B cell (primary cell): ENCODE measurements at regions not wholly inside any gene's neighbourhood (a gene's known extent, or its start where the extent isn't known, plus 50 kb on each side); places are given as distances from the start of the nearest gene placed in this dataset.
"Not testable (repeated sequence)": the region's sequence is repeated elsewhere in the genome, so short reads cannot be mapped to it uniquely, and the experiment has no call there.

Experiments
- ATAC-seq: fragments of 200-7000 bp; cut with Tn5 transposase; one replicate; pipeline ENCODE4 v1.10.0; 2021; ENCODE audit warnings: low read depth, mild to moderate bottlenecking, moderate number of reproducible peaks, moderate library complexity
- CTCF ChIA-PET: fragments of 350-600 bp; sonication (Branson Sonifier 250); formaldehyde crosslinking; loops from one replicate; lab custom pipeline; 2021; ENCODE audit warnings: antibody characterized with exemption, inconsistent platforms; lab: Charles Lee
- POLR2A ChIA-PET: fragments of 350-600 bp; sonication (Branson Sonifier 250); formaldehyde crosslinking; loops from one replicate; lab custom pipeline; 2021; ENCODE audit warnings: antibody characterized with exemption; lab: Charles Lee
- DNase-seq: peaks from one replicate; pipeline ENCODE4 v3.0.0; 2013
- H2AFZ ChIP-seq: 2 replicates; pipeline ENCODE4 v1.6.1; 2012; ENCODE audit warnings: mild to moderate bottlenecking, low read depth, low read length; ENCODE audit not compliant: insufficient read depth, poor library complexity, severe bottlenecking
- H3K27ac ChIP-seq, 2 donors: 1 replicate in 1 of 2; 2 replicates in 1 of 2; pipeline ENCODE4 v1.5.1; 2012 to 2013; ENCODE audit warnings: low read length in 2 of 2, mild to moderate bottlenecking in 2 of 2, moderate library complexity in 1 of 2
- H3K27me3 ChIP-seq, 4 experiments: fragments of 200-600 bp in 1 of 4; sonication (generic) in 1 of 4; replicated peaks in 1 of 4; 1 replicate in 2 of 4; 2 replicates in 2 of 4; pipeline versions ENCODE4 v1.6.1 to v1.7.0; 2013 to 2016; ENCODE audit warnings: low read length in 3 of 4, mild to moderate bottlenecking in 2 of 4, mixed read lengths in 1 of 4, moderate library complexity in 1 of 4; ENCODE audit not compliant: insufficient read depth in 4 of 4, control insufficient read depth in 3 of 4; ENCODE audit errors: control extremely low read depth in 1 of 4
- H3K36me3 ChIP-seq, 2 experiments: replicated peaks in 1 of 2; 1 replicate in 1 of 2; 2 replicates in 1 of 2; pipeline versions ENCODE4 v1.6.1 to v1.7.1; 2013; ENCODE audit warnings: low read length in 1 of 2; ENCODE audit not compliant: insufficient read depth in 2 of 2, control insufficient read depth in 1 of 2; ENCODE audit errors: control extremely low read depth in 1 of 2, extremely low read depth in 1 of 2
- H3K4me1 ChIP-seq, 2 donors: fragments of 200-600 bp in 1 of 2; sonication (generic) in 1 of 2; 1 replicate in 1 of 2; 2 replicates in 1 of 2; pipeline versions ENCODE4 v1.5.1 to v1.6.1; 2013 to 2017; ENCODE audit warnings: low read length in 2 of 2; ENCODE audit not compliant: control insufficient read depth in 2 of 2, insufficient read depth in 2 of 2
- H3K4me2 ChIP-seq: replicated peaks from 2 replicates; pipeline ENCODE3; 2012; ENCODE audit warnings: mild to moderate bottlenecking, low read depth, low read length; ENCODE audit not compliant: poor library complexity, severe bottlenecking
- H3K4me3 ChIP-seq, 5 experiments: fragments of 200-600 bp in 1 of 5; sonication (generic) in 1 of 5; 1 replicate in 3 of 5; 2 replicates in 2 of 5; pipeline versions ENCODE4 v1.5.1 to v1.7.0; 2011 to 2016; ENCODE audit warnings: low read length in 4 of 5, mild to moderate bottlenecking in 4 of 5, low read depth in 2 of 5, control low read depth in 1 of 5, moderate library complexity in 1 of 5; ENCODE audit not compliant: insufficient read depth in 1 of 5; ENCODE audit errors: control extremely low read depth in 1 of 5, extremely low read depth in 1 of 5
- H3K79me2 ChIP-seq: fragments of 200-600 bp; sonication (generic); one replicate; pipeline ENCODE4 v1.6.0; 2016; ENCODE audit warnings: low read length; ENCODE audit not compliant: control insufficient read depth, insufficient read depth
- H3K9ac ChIP-seq: fragments of 200-600 bp; sonication (generic); 2 replicates; pipeline ENCODE4 v1.6.1; 2017; ENCODE audit warnings: mild to moderate bottlenecking, low read length, moderate library complexity
- H3K9me3 ChIP-seq, 3 donors: one replicate each; pipeline versions ENCODE4 v1.6.1 to v1.7.1; 2013; ENCODE audit warnings: low read length in 2 of 3; ENCODE audit not compliant: control insufficient read depth in 2 of 3, insufficient read depth in 1 of 3; ENCODE audit errors: control extremely low read depth in 1 of 3
- H4K20me1 ChIP-seq: 2 replicates; pipeline ENCODE4 v1.6.0; 2012; ENCODE audit warnings: mild to moderate bottlenecking, low read length; ENCODE audit not compliant: insufficient read depth, control insufficient read depth, poor library complexity, severe bottlenecking
- H3K27ac Mint-ChIP-seq: one replicate; pipeline ENCODE4 v1.8.0; 2021; ENCODE audit warnings: mixed read lengths
- H3K27me3 Mint-ChIP-seq: one replicate; pipeline ENCODE4 v1.8.0; 2021; ENCODE audit warnings: mixed read lengths
- H3K4me1 Mint-ChIP-seq: one replicate; pipeline ENCODE4 v1.8.0; 2021; ENCODE audit warnings: mixed read lengths
- H3K4me3 Mint-ChIP-seq: one replicate; pipeline ENCODE4 v1.8.0; 2021; ENCODE audit warnings: mixed read lengths
- H3K9me3 Mint-ChIP-seq: one replicate; pipeline ENCODE4 v1.8.0; 2022; ENCODE audit warnings: mixed read lengths; ENCODE audit not compliant: insufficient read depth
- EZH2 ChIP-seq: IDR thresholded peaks from 2 replicates; pipeline ENCODE4 v1.6.1; 2012; ENCODE audit warnings: borderline replicate concordance, low read depth, mild to moderate bottlenecking, moderate library complexity, low read length; ENCODE audit not compliant: insufficient read depth, poor library complexity, severe bottlenecking
- WGBS: methylation state at CpG from one replicate; pipeline ENCODE4 v1.1.5; 2013; ENCODE audit warnings: missing lambda C conversion rate; ENCODE audit not compliant: insufficient coverage; 5-methylcytosine and 5-hydroxymethylcytosine counted together
- intact Hi-C: fragments of 100-400 bp; cut with micrococcal nuclease; formaldehyde crosslinking; loops from one replicate; pipeline ENCODE4 v1.10.0; 2022
- TF ChIP-seq, protein P1 (sequence below): fragments of 200-600 bp; IDR thresholded peaks from one replicate; pipeline ENCODE4 v1.8.0; 2022; ENCODE audit warnings: antibody characterized with exemption, mild to moderate bottlenecking

GRCh38 chr22:40107851-40108378 is 69.8 kb upstream of the TNRC6B start:
- peak overlapping the region; percentile 29 for H3K9ac ChIP-seq
- POLR2A ChIA-PET: no interaction called here
- peaks cover 88% of the 10 kb centered on the region for H4K20me1 ChIP-seq
- no peak overlapping the region for H3K27ac Mint-ChIP-seq
- peaks cover 87% of the 10 kb centered on the region for H3K4me1 Mint-ChIP-seq
- no peaks in the 10 kb centered on the region for H3K27me3 Mint-ChIP-seq
- ATAC-seq (no peak), DNase-seq (no peak)
- peaks cover 0 to 2% of the 10 kb centered on the region in 2 experiments for H3K36me3 ChIP-seq
- WGBS: 31% methylated on average over 5 of the region's 6 CpGs
- peaks cover 100% of the 10 kb centered on the region for H3K79me2 ChIP-seq
- TF ChIP-seq, protein P1, sequence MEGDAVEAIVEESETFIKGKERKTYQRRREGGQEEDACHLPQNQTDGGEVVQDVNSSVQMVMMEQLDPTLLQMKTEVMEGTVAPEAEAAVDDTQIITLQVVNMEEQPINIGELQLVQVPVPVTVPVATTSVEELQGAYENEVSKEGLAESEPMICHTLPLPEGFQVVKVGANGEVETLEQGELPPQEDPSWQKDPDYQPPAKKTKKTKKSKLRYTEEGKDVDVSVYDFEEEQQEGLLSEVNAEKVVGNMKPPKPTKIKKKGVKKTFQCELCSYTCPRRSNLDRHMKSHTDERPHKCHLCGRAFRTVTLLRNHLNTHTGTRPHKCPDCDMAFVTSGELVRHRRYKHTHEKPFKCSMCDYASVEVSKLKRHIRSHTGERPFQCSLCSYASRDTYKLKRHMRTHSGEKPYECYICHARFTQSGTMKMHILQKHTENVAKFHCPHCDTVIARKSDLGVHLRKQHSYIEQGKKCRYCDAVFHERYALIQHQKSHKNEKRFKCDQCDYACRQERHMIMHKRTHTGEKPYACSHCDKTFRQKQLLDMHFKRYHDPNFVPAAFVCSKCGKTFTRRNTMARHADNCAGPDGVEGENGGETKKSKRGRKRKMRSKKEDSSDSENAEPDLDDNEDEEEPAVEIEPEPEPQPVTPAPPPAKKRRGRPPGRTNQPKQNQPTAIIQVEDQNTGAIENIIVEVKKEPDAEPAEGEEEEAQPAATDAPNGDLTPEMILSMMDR: no peak
- TF ChIP-seq EZH2: no peak
- H3K4me1 ChIP-seq: peaks cover 37 to 48% of the 10 kb centered on the region in 2 donors
- no peaks in the 10 kb centered on the region for H3K27me3 ChIP-seq
- CTCF ChIA-PET: no interaction called here
- no peaks in the 10 kb centered on the region for H3K9me3 Mint-ChIP-seq
- peak overlapping the region in 1 of 5 experiments; percentile 33 for H3K4me3 ChIP-seq
- peak overlapping the region; percentile 57 for H3K4me2 ChIP-seq
- intact Hi-C loops: no loop called here
- H3K4me3 Mint-ChIP-seq: peak overlapping the region; percentile 58
- H3K27ac ChIP-seq: peak overlapping the region in 1 of 2 donors; percentile 38
- H3K9me3 ChIP-seq: no peaks in the 10 kb centered on the region
- no peak overlapping the region for H2AFZ ChIP-seq

DNA sequence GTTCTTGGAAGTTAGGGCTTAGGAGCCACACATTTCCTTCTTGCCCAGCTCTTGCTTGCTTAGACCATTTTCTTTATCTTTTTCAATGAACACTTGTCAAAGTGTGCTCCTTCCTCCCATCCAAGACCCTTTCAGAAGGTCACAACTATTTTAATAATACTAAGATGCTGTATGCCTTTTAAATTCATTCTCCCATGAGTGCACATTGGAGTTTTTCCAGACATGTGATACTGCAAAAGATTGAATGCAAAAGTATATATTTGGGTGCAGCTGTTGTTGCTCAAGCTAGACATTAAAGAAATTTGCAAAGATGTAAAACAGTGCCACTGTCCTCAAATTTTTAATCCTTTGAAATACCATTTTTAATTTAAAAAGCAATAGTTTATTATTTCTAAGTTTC is 69.3 kb upstream of the TNRC6B start:
- H4K20me1 ChIP-seq: peaks cover 92% of the 10 kb centered on the region
- no peak overlapping the region for H3K27ac ChIP-seq
- H3K27me3 ChIP-seq: no peaks in the 10 kb centered on the region
- Mint-ChIP-seq H3K4me1 (peaks cover 88% of the 10 kb centered on the region), H3K9me3 (no peaks in the 10 kb centered on the region), H3K4me3 (peak overlapping the region; percentile 58), H3K27ac (no peak overlapping the region), H3K27me3 (no peaks in the 10 kb centered on the region)
- ChIA-PET CTCF (no interaction called here), POLR2A (no interaction called here)
- peaks cover 0 to 2% of the 10 kb centered on the region in 2 experiments for H3K36me3 ChIP-seq
- no peak overlapping the region for H2AFZ ChIP-seq
- peaks cover 100% of the 10 kb centered on the region for H3K79me2 ChIP-seq
- intact Hi-C loops: no loop called here
- H3K4me2 ChIP-seq: peak overlapping the region; percentile 57
- no peak overlapping the region for H3K4me3 ChIP-seq
- no peaks in the 10 kb centered on the region for H3K9me3 ChIP-seq
- DNase-seq: no peak
- peaks cover 38 to 48% of the 10 kb centered on the region in 2 donors for H3K4me1 ChIP-seq
- TF ChIP-seq, protein P1: no peak
- no peak for TF ChIP-seq EZH2
- H3K9ac ChIP-seq: no peak overlapping the region
- no peak for ATAC-seq

DNA sequence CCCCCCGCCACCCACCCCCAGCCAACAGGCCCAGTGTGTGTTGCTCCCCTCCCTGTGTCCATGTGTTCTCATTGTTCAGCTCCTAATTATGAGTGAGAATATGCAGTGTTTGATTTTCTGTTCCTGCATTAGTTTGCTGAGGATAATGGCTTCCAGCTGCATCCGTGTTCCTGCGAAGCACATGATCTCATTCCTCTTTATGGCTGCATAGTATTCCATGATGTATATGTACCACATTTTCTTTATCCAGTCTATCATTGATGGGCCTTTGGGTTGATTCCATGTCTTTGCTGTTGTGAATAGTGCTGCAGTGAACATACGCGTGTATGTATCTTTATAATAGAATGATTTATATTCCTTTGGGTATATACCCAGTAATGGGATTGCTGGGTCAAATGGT is 68.8 kb upstream of the TNRC6B start:
- CTCF ChIA-PET, H3K27me3 ChIP-seq, H2AFZ ChIP-seq, H3K4me3 ChIP-seq, H3K9ac ChIP-seq, H3K4me3 Mint-ChIP-seq, H3K9me3 Mint-ChIP-seq, H3K27ac Mint-ChIP-seq, H3K36me3 ChIP-seq, DNase-seq, H3K9me3 ChIP-seq, H3K27ac ChIP-seq, H3K27me3 Mint-ChIP-seq, intact Hi-C loops, H3K4me2 ChIP-seq, ATAC-seq: not testable (repeated sequence)
- H3K4me1 Mint-ChIP-seq: peaks cover 92% of the 10 kb centered on the region
- Histone ChIP-seq H3K4me1 (peaks cover 43 to 48% of the 10 kb centered on the region in 2 donors), H4K20me1 (peaks cover 93% of the 10 kb centered on the region), H3K79me2 (peaks cover 100% of the 10 kb centered on the region)
- POLR2A ChIA-PET: interaction anchor here (0.6 kb wide), 2 partner anchors 43 to 91 kb away, joined by 4 to 6 read pairs; no protein-coding TSS in a partner anchor
- WGBS: no CpG with 5 or more reads among the region's 5 CpGs
